ENCODE measurements at regions not wholly inside any gene's neighbourhood (a gene's known extent, or its start where the extent isn't known, plus 50 kb on each side); places are given as distances from the start of the nearest gene placed in this dataset.

DNA sequence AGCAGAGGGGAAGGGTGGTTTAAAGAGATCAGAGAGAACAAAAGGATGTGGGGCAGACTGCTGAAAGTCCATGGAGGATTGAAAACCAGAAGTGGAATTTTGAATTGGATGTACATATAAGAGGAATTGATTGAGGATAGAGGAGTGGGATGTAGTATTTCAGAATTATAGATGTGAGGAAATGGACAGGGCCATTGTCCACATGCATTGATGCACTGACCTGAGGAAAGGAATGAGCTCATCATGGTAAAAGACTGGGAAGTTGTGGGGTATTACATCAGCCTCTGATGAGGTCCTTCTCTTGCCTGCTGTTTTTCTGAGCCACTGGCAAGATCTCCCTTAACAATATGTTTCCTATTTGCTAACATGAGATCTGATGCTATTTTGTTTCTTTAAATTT, 365.7 kb upstream of the FANCL start:
- Mint-ChIP-seq H3K4me3 (ENCODE audit: low read depth, unreplicated experiment) (no peak overlapping the region), H3K27ac (ENCODE audit: unreplicated experiment) (no peak overlapping the region), H3K36me3 (ENCODE audit: insufficient read depth, unreplicated experiment) (no peaks in the 10 kb centered on the region), H3K27me3 (ENCODE audit: unreplicated experiment) (no peaks in the 10 kb centered on the region), H3K9me3 (ENCODE audit: low read depth, unreplicated experiment) (no peaks in the 10 kb centered on the region), H3K4me1 (ENCODE audit: low read depth, unreplicated experiment) (no peaks in the 10 kb centered on the region)
- no peak for DNase-seq
- BruUV-seq (replicated peaks), result no TSS peak
- CTCF ChIA-PET, result no interaction called here
- TF ChIP-seq, protein P1, sequence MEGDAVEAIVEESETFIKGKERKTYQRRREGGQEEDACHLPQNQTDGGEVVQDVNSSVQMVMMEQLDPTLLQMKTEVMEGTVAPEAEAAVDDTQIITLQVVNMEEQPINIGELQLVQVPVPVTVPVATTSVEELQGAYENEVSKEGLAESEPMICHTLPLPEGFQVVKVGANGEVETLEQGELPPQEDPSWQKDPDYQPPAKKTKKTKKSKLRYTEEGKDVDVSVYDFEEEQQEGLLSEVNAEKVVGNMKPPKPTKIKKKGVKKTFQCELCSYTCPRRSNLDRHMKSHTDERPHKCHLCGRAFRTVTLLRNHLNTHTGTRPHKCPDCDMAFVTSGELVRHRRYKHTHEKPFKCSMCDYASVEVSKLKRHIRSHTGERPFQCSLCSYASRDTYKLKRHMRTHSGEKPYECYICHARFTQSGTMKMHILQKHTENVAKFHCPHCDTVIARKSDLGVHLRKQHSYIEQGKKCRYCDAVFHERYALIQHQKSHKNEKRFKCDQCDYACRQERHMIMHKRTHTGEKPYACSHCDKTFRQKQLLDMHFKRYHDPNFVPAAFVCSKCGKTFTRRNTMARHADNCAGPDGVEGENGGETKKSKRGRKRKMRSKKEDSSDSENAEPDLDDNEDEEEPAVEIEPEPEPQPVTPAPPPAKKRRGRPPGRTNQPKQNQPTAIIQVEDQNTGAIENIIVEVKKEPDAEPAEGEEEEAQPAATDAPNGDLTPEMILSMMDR (IDR thresholded peaks at IDR 0.05; ENCODE audit: unreplicated experiment), result no peak
- intact Hi-C loops (cut with micrococcal nuclease; ENCODE audit: unreplicated experiment), result no loop called here

DNA sequence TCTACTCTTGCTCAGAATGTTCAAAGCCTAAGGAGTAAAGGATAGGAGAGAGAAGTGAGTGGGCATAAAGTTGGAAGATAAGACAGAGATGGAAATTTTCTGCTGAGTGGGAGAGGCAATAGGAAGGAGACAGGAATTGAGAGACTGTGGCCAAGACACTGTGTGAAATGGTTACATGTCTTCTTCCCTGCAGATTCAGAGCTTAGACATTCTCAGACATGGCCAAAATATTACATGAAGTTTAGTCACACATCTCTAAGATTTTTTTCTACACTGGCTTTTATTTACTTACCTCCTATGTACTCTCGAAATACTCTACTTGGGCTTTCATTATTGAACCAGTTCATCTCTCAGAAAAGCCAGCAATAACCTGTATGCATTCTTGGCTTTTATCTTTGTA, 363.0 kb upstream of the FANCL start:
- H3K4me1 Mint-ChIP-seq (ENCODE audit: low read depth, unreplicated experiment), result no peaks in the 10 kb centered on the region
- H3K36me3 Mint-ChIP-seq (ENCODE audit: insufficient read depth, unreplicated experiment), result no peaks in the 10 kb centered on the region
- peaks cover under 1% of the 10 kb centered on the region for H3K9me3 Mint-ChIP-seq (ENCODE audit: low read depth, unreplicated experiment)
- no peak overlapping the region for H3K27ac Mint-ChIP-seq (ENCODE audit: unreplicated experiment)
- DNase-seq, result no peak
- TF ChIP-seq, protein P1 (IDR thresholded peaks at IDR 0.05; ENCODE audit: unreplicated experiment), result no peak
- CTCF ChIA-PET, result no interaction called here
- no peak overlapping the region for H3K4me3 Mint-ChIP-seq (ENCODE audit: low read depth, unreplicated experiment)
- BruUV-seq (replicated peaks), result no TSS peak
- intact Hi-C loops (cut with micrococcal nuclease; ENCODE audit: unreplicated experiment), result no loop called here
- no peaks in the 10 kb centered on the region for H3K27me3 Mint-ChIP-seq (ENCODE audit: unreplicated experiment)

DNA sequence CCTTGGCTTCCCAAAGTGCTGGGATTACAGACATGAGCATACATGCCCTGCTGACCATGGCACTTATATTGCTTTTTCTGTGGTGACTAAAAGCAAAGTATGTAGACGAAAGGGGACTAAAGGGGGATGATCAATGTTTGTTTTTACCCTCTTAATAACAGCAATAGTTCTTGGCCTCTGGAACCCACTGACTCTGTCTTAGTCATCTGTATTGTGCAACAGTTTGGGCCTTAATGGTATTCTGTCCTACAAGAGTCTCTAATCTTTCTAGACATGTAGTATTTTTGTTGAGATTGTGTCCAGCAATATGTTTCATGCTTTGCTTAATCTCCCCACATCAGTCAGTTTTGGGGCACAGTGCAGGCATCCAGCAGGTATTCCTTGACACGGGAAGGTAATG, 359.9 kb upstream of the FANCL start:
- no peak for DNase-seq
- no peaks in the 10 kb centered on the region for H3K27me3 Mint-ChIP-seq (ENCODE audit: unreplicated experiment)
- no TSS peak for BruUV-seq (replicated peaks)

DNA sequence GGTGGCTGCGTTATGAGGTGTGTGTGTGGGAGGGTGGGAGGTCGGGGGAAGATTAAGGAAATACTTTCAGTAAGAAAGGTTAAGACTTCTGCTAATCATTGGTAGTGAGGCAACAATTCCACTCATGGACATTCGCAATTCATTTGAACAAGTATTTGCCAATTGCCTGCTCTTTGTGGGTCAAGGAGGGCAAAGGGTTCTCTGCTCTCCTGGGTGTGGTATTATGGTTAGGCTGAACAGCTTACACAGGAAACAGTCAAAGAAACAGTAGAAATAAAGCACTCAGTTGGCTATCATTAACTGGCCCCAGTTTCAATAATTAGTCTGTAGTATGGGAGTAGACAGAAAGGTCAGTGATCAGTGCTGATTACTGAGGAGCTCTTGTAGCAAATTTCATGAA, 357.0 kb upstream of the FANCL start:
- Mint-ChIP-seq H3K9me3 (ENCODE audit: low read depth, unreplicated experiment) (peaks cover 2% of the 10 kb centered on the region), H3K4me3 (ENCODE audit: low read depth, unreplicated experiment) (no peak overlapping the region), H3K27me3 (ENCODE audit: unreplicated experiment) (no peaks in the 10 kb centered on the region), H3K36me3 (ENCODE audit: insufficient read depth, unreplicated experiment) (no peaks in the 10 kb centered on the region), H3K4me1 (ENCODE audit: low read depth, unreplicated experiment) (no peaks in the 10 kb centered on the region), H3K27ac (ENCODE audit: unreplicated experiment) (no peak overlapping the region)
- CTCF ChIA-PET, result interaction anchor here (0.7 kb wide), 1 partner anchor 169 kb away, joined by 3 read pairs; no protein-coding TSS in a partner anchor
- BruUV-seq (replicated peaks), result no TSS peak
- no peak for DNase-seq
- intact Hi-C loops (cut with micrococcal nuclease; ENCODE audit: unreplicated experiment), result no loop called here
- TF ChIP-seq, protein P1 (IDR thresholded peaks at IDR 0.05; ENCODE audit: unreplicated experiment), result no peak

More for the DNA sequence above, 359.9 kb upstream of the FANCL start:
- CTCF ChIA-PET, result no interaction called here
- TF ChIP-seq, protein P1 (IDR thresholded peaks at IDR 0.05; ENCODE audit: unreplicated experiment), result no peak
- Mint-ChIP-seq H3K9me3 (ENCODE audit: low read depth, unreplicated experiment) (peaks cover 2% of the 10 kb centered on the region), H3K27ac (ENCODE audit: unreplicated experiment) (no peak overlapping the region), H3K4me1 (ENCODE audit: low read depth, unreplicated experiment) (no peaks in the 10 kb centered on the region), H3K4me3 (ENCODE audit: low read depth, unreplicated experiment) (no peak overlapping the region), H3K36me3 (ENCODE audit: insufficient read depth, unreplicated experiment) (no peaks in the 10 kb centered on the region)
- intact Hi-C loops (cut with micrococcal nuclease; ENCODE audit: unreplicated experiment), result no loop called here

Data from Calu3 (cell line).